Stimulated activated CD4-positive, alpha-beta T cell treated with anti-CD3 and anti-CD28 coated beads, Interleukin-4, amount 100 ng/mL, for 1 hour (primary cell): ENCODE measurements at regions not wholly inside any gene's neighbourhood (a gene's known extent, or its start where the extent isn't known, plus 50 kb on each side); places are given as distances from the start of the nearest gene placed in this dataset.

Experiments
- DNase-seq: peaks from one replicate; pipeline ENCODE4 v3.0.0-alpha.2; 2020

DNA sequence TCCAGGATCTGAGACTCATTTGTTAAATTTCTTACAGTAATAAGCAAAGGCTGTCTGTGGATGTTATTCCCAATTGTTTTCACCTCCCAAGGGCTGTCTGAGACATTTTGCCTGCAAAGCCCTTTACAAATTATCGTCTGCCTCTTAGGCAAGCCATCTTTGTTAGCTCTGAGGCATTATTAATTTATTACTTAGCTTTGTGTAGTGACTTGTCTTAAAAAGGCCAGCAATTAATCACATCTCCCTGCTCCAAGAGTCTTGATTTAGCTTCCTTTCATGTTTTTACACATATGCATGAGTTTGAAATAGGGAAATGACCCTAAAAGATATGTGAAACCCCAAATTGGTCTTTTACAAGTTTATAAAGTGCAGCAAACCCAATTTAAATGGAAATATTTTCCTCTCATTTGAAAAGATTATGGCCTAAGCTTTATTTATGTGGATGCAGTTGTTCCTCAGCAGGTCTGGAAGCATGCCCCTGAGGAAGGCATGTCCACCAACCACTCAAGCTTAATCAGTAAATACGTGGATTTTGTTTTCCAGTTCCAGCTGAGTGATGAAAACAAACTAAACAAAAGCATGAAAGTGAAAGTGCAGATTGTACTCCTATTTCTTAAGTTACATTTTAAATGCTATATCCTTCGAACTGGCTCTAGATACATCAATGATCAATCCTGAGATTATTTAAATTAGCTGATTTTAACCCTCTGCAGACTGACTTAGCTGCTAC is 173.6 kb upstream of the LNX1 start:
- DNase-seq = no peak

DNA sequence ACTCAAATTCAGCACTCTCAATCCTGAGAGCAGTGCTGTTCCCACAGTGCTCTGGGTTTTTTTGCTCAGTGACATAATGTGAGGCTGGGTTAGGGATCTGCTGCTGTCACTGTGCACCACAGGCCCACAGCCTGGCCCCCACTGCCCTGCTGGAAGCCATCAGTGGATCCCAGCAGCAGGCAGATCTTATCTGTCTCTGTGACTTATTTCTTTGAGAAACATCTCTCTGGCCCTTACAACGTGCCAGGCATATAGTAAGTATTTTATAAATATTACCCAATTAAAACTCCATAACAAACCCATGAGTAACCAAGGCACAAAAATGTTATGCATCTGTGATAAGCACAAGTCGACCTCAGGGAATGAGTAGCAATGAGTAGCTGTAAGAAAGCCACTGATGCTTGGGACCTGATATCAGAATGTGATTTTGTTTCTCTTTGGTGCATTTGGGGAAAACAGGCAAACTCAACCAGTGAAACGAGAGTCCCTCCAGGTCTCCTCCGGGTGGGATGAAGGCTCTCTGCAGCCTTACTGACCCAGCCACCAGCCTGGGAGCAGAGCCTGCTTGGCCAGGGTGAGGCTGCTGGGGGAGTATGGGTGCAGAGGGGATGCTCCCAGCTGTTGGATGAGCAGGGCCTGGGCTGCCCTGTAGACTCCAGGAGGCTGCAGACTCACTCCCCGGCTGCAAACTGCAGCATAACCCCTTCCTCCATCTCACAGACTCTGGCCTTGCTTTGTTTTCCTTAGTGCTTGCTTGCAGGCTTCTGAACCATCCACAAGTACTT is 172.7 kb upstream of the LNX1 start:
- no peak for DNase-seq

DNA sequence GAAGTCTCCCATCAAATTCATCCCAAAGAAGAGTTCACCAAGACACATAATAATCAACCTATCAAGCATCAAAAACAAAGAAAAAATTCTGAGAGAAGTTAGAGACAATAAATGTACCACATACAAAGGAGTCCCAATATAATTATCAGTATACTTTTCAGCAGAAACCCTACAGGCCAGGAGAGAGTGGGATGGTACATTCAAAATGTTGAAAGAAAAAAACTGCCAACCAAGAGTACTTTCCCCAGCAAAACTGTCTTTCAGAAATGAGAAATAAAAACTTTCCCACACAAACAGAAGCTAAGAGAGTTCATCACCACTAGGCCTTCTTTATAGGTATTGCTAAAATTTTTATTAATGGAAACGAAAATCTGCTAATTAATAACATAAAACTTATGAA is 164.4 kb upstream of the LNX1 start:
- no peak for DNase-seq

DNA sequence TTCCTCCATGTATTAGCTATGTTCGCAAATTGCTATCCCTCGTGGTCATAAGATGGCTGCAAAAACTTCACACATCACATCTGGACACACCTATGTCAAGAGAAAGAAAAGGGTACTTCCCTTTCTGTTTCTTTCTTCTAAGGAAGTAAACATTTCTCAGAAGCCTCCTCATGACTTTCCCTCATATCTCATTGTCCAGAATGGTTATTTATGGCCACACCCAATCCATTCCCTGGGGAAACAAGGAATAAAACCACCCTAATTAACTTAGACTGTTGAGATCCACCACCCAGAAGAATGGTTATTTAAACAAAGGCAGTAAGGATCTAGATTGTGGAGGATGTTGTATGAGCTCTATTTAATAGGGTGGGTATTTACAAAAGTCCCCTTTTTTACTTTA is 160.8 kb upstream of the LNX1 start:
- DNase-seq = no peak

DNA sequence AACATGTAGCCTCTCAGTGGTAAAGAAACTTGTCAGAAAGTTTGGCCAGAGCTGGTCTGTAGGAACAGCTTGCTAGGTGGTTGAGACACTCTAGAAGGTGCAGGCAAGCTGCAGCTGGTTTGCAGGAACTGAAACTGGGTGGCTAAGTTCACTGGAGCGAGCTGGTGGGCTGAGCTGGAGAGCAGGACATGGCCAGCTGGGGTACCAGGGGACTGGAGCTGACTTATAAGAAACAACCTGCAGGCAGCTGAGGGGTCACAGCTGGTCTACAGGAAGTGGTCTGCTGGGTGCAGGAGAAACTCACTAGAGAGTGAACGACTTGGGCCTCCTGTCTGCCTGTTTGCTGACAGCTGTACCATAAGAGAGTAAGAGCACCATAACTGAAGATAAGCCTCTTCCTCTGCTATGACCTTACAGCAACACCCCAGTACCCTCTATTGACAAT is 157.1 kb upstream of the LNX1 start:
- DNase-seq = no peak

DNA sequence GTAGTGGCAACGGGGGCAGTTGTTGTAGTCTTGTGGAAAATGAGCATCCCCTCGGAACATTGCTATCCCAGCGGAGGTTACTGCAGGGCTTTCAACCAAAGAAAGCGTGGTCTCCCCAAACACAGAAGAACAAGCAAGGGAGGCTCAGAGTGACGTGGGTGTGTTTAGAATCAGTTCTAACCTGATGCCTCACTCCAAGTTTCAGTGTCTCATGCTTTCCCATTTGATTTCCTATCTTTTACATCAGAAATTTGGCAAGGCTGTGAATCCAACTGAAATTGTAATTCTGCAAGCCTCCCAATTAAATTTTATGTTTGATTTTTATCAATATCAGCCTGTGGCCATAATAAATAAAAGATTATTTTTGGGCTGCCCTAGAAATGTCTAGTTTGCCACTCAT is 156.1 kb upstream of the LNX1 start:
- DNase-seq = no peak

DNA sequence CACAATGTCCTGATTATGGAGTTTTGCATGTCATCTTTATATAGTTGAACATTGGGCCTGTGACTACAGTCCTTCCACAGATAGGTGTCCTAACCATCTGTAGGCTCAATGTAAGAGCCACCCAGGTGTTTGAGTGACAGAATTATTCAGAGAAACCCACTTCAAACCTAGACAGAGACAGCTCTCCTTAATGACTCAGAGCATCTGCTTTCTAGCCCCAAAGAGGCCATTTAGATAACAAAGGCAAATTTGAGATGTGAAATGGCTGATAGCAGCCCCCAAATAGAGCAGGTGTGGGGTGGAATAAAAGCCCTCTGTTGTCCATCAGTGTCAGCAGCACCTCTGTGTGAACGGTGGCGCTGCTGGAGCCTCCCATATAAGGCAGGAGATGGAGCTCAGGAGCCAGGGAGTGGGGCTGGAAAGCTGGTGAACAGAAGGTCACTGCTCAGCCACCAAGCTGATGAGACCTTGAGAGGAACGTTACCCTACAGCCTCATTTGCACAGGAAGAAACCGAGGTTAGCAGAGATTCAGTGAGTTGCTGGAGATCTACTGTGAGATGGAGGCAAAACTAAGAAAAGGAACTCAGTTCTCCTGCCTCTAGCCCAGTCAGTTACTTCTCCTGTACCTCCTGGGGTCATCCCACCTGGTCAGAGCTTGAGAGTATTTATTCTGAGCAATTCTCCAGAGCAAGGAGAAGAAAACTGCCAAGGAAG is 153.3 kb upstream of the LNX1 start:
- no peak for DNase-seq

DNA sequence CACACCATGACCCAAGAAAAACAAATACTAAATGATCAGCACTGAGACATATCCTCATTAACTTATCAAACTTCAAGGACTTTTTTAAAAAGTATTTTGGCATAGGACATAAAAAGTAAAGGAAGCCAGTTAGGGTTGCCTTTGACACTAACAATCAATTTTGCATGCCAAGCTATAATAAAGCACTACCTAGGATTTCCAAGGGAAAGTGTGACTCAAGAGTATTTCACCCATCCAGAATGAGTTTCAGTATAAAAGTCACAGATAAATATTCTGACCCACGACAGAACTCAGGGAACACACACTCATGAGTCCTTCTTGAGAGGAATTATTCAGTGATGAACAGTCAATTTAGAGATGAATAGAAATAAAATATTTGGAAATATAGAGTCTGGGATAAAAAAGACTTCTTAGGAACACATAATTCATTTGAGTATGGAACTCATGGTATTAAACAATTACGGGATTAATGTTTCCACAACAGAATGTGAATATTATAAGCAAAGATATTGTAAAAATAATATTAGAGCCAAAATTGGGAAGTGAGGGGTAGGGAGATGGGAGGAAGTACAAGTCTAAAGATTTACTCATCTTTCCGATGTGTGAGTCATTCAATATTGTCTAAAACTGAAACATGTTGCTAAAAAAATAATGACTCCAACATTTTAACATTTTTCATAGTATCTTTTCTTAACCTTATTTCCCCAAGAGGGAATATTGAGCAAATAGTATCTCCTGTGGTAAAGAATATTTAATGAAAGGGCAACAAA is 143.5 kb upstream of the LNX1 start:
- DNase-seq = no peak

DNA sequence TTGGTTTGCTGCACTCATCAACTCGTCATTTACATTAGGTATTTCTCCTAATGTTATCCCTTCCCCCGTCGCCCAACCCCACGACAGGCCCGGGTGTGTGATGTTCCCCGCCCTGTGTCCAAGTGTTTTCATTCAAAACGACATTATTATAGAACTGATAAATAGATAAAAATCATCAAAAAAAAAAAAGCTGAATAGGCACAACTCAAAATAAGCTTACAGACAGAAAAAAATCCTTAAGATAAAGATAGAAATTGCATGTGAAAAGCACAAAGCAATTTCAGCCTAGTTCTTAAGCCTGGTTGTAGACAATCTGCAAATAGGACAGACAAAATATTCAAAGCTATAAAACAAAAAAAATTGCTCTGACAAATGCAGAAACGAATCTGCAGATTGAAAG is 142.9 kb upstream of the LNX1 start:
- no peak for DNase-seq

DNA sequence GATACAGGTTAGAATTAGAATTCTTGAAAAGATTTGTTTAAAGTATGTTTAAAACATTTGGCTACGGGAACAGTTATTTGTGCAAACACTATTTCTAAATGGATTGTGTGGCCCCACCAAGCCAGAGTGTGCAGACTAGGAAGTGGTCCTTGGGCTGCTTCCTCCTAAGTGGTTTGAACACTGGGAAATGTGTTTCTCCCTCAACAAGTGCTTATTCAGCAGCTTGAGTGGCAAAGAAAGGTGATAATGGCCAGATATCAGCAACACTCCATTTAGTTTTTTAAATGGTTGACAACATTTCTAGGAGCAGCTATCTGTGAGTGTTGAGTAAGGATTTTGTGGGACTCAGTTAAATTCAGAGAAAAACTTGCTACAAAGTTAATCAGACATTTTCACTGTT is 141.4 kb upstream of the LNX1 start:
- no peak for DNase-seq

DNA sequence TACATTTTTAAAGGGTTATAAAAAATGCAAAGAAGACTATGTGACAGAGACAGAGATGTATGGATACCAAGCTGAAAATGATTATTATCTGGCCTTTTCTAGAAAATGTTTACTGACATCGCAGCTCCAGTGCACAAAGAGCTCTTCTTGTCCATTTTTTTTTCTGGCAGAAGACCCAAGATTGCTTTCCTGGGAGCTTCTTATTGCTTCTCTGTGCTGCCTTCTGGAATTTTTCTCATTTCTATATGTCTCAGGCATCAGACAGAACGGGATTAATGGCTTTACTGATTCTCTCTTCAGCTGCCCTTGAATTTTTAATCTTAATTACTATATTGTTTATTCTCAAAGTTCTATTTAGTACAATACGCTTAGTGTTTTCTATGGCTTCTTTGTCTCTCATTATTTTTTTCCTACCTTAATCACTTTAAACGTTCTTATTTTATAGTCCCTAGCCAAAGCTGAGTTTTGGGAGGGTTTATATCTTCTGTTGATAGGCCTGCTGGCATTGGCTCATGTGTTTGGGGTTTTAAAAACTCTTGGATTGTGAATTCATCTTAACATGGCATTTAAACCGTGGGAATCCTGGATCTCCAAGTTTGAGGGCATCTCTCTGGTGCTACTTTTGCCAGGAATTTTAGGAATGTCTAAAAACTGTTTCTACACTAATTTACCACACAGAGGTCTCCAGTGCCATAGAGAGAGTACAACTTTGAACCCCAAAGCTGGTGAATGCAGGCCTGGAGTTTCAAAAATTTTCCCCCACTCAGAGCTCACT is 138.9 kb upstream of the LNX1 start:
- no peak for DNase-seq

DNA sequence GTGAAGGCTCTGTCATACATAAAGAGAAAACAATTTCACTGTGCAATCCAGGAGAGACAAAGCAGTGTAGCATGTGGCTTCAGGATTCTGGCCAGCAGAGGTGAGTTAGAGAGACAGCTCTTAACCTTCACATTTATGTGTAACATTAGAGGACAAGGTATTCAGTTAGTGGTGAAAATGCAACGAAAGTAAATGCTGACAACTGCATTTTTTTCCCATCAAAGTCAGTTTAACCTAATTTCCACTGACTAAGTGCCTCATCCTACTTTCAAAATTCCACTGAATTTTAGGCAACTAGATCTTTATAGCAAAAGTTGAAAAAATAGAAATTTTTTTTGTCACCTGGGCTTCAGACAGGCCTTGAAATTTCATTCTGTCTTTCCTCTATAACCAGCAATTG is 130.8 kb upstream of the LNX1 start:
- DNase-seq = no peak

DNA sequence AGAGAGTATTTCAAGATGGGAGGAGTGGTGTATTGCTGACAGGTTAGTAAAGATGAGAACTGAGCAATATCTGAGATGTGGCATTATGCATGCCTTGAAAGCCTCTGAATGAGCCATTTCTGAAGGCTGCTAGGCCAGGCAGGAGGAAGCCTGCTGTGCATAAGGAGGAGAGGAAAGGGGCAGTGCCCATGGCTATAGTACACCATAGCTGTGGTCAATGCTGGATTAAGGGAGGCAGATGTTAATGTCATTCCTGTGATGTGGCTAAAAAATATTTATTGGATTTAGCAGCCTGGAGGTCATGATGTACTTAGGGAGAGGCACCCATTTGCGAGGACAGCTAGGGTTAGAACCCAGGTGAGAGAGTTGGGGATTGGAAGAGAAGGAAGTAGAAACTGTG is 130.0 kb upstream of the LNX1 start:
- DNase-seq = no peak

DNA sequence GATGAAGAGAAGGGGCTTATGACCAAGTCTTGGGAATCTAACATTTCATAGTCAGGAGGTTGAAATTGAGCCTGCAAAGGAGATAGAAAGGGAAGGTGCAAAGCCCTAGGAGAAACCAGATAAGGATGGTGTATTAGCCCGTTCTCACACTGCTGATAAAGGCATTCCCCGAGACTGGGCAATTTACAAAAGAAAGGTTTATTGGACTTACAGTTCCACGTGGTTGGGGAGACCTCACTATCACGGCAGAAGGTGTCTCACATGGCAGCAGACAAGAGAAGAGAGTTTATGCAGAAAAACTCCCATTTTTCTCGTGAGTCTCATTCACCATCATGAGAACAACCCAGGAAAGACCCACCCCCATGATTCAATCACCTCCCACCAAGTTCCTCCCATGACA is 129.5 kb upstream of the LNX1 start:
- DNase-seq = no peak

DNA sequence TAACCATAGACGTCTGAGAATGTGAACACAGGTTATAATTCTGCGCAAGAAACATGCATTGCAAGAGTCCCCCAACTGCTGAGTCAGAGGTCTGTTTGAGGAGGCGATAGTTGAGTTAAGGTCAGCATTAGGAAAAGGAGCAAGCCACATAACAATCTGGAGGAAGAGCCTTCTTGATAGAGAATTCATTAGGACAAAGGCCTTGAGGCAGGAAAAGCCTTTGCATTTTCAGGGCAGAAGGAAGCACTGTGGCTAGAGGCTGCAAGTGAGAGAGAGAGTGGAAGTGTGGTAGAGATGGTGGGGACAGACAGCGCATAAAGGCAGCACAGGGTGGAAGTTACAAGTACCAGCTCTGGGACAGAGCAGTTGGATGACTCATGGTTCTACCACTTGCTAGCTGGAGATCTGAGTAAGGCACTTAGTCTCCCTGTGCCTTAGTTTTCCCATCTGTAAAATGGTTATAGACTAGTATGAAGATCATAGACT is 125.8 kb upstream of the LNX1 start:
- no peak for DNase-seq

DNA sequence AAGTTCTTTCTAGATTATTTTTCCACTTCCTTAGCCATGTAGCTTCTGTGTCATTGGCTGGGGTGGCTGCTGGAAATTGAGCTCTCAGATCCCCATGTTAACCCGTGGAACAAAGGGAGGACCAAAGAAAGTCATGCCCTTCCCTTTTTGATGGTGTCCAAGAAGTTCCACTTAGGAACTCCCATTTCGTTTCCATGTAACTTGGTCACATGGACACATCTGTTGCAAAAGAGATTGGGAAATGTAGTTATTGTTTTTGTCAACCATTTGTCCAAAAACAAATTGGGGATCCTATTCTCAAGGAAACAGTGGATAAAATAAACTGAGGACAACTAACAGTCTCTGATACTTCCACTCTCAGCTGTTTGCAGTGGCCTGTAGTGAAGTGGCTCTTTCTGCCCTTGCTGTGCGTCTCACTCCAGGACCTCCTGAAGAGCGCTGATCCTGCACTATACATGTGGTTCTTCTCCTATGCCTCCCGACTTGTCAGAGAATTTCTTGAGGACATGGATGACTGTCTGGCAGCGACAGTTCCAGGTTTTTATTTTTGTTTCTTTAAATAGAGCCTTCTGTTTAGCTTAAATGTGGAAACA is 125.3 kb upstream of the LNX1 start:
- DNase-seq = no peak

DNA sequence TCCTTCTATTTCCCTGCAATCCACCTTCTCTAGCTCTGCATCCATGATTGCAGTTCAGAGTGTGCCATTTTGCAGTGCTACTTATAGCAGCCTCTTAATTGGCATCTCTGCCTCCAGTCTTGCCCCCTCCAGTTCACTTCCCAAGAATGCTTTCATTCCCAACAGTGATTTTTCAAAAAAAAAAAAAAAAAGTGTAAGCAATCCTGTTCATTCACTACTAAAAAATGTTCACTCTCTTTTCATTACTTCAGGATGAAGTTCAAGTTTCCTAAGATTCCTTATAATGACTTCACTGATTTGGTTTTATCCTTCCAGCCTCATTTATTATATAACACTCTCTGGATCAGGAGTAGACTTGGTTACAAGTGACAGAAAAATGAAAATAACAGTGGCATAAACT is 124.7 kb upstream of the LNX1 start:
- DNase-seq = no peak

DNA sequence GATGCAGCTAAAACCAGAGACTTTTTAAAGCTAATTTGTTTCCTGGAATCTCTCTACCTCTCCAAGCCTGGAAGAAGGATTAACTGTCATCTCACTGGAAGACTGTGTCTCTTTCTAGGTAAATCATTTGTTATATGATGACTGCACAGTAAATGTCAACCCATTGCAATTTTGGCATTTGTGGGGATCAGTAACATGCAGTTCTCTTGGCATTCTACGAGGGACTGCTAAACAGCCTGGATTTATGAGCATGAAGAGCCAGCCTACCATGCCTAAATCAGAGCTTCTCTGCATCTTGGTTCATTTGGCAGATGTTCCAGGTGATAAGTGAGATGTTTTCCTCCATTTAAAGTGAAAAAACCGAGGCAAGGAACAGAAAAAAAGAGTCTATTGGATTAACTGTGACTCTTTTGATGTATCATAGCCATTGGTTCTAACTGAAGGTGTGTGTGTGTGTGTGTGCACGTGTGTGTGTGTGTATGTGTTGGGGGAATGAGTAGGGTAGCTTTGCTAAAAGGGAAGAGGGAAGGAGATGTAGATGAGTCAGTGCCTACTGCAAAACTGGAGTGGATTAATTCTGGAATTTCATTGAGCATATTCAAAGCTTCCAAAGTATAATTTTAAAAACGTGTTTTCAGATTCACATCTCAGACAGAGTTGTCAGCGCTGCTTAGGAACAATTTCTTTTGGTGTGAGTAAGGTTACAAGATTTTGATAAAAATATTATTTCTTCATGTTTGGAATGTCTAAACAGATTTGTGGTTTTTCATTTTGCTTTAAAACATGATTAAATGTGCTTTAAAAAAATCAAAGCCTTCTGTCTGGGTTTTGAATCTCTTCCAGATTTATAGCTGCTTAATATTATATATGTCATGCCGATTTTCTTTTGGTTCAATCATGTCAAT is 123.2 kb upstream of the LNX1 start:
- no peak for DNase-seq

DNA sequence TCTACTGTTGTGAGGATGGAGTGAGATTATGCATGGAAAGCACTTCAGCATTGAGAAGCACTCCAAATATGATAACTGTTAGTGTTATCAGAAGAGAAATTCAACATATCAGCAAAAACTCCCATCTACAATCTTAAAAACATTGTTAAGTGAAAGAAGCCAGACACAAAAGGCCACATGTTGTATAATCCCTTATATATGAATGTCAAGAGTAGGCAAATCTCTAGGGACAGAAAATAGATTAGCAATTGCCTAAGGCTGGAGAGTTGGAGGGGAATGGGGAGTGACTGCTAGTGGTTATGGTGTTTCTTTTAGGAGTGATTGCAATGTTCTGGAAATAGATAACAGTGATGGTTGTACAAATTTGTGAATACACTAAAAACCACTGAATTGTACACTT is 122.5 kb upstream of the LNX1 start:
- DNase-seq = no peak

DNA sequence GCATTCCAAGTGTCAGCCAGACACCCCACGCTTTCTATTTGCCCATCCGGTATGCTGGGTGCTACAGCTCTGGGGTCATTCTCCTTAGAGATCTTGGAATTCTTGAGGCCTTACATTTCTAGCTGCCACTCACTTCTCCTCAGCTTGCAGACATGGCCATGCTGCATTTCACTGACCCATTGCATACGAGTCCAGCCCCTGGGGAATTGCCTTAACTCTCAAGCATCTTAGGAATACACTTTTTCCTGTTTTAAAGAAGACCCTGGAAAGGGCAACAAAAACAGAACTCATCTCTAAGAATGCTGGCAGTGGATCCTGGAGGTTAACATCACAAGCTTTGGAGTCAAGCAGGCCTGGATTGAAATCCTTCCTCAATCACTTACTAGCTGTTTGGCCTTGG is 122.0 kb upstream of the LNX1 start:
- no peak for DNase-seq
